Keratinocyte (primary cell): ENCODE measurements at regions not wholly inside any gene's neighbourhood (a gene's known extent, or its start where the extent isn't known, plus 50 kb on each side); places are given as distances from the start of the nearest gene placed in this dataset.
"Not testable (repeated sequence)": the region's sequence is repeated elsewhere in the genome, so short reads cannot be mapped to it uniquely, and the experiment has no call there.

Source experiments
- EZH2 ChIP-seq: IDR thresholded peaks from one replicate; pipeline ENCODE4 v1.6.1; 2012; ENCODE audit warnings: inconsistent platforms, mild to moderate bottlenecking, low read length, moderate library complexity
- TF ChIP-seq, protein P1 (sequence below), 3 experiments: IDR thresholded peaks in 1 of 3; conservative IDR thresholded peaks in 1 of 3; optimal IDR thresholded peaks in 1 of 3; 2 replicates in 2 of 3; 3 replicates in 1 of 3; pipeline versions ENCODE3 to v1.5.1; 2011; ENCODE audit warnings: low read length in 3 of 3, mild to moderate bottlenecking in 3 of 3, moderate library complexity in 2 of 3, control low read depth in 1 of 3, inconsistent platforms in 1 of 3; ENCODE audit not compliant: insufficient read depth in 2 of 3; ENCODE audit errors: extremely low read depth in 1 of 3

DNA sequence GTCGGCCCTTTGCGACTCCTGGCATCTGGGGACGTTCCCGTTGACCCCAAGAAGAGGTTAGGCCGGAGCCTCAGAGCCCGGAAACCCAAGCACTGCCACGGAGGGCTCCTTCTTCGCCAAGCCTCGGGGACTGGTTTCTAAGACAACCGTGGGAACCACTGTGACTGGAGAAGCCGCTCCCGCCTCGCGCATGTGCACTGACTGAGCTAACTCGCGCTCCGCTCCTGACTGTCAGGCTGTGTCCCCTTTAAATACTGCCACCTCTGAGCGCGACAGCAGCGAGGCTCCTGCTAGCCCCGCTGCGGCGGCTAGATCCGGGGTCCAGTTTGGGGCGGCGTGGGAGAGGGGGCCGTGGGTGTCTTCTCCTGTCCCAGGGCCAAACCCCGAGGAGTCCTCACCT is 104.2 kb upstream of the FOXD4L5 start:
- TF ChIP-seq, protein P1, sequence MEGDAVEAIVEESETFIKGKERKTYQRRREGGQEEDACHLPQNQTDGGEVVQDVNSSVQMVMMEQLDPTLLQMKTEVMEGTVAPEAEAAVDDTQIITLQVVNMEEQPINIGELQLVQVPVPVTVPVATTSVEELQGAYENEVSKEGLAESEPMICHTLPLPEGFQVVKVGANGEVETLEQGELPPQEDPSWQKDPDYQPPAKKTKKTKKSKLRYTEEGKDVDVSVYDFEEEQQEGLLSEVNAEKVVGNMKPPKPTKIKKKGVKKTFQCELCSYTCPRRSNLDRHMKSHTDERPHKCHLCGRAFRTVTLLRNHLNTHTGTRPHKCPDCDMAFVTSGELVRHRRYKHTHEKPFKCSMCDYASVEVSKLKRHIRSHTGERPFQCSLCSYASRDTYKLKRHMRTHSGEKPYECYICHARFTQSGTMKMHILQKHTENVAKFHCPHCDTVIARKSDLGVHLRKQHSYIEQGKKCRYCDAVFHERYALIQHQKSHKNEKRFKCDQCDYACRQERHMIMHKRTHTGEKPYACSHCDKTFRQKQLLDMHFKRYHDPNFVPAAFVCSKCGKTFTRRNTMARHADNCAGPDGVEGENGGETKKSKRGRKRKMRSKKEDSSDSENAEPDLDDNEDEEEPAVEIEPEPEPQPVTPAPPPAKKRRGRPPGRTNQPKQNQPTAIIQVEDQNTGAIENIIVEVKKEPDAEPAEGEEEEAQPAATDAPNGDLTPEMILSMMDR (optimal IDR thresholded peaks at IDR 0.05 in 1 of 3, IDR thresholded peaks at IDR 0.05 in 1 of 3, conservative IDR thresholded peaks at IDR 0.05 in 1 of 3; ENCODE audit: extremely low read depth in 1 of 3, insufficient read depth in 2 of 3, low read length in 3 of 3): not testable (repeated sequence)
- not testable (repeated sequence) for TF ChIP-seq EZH2
